ENCODE measurements at regions not wholly inside any gene's neighbourhood (a gene's known extent, or its start where the extent isn't known, plus 50 kb on each side); places are given as distances from the start of the nearest gene placed in this dataset.

GRCh38 chr9:104412238-104412637, 91.8 kb upstream of the OR13F1 start:
- intact Hi-C loops (cut with micrococcal nuclease), result no loop called here
- no peak for DNase-seq
- CTCF ChIA-PET, result no interaction called here

GRCh38 chr9:104416470-104416869, 87.6 kb upstream of the OR13F1 start:
- H3K4me3 Mint-ChIP-seq, result no peak overlapping the region
- no peak overlapping the region for H3K27ac Mint-ChIP-seq
- H3K27me3 Mint-ChIP-seq, result no peaks in the 10 kb centered on the region
- DNase-seq, result no peak
- no peak for ATAC-seq (ENCODE audit: low read depth)
- TF ChIP-seq, protein P1, sequence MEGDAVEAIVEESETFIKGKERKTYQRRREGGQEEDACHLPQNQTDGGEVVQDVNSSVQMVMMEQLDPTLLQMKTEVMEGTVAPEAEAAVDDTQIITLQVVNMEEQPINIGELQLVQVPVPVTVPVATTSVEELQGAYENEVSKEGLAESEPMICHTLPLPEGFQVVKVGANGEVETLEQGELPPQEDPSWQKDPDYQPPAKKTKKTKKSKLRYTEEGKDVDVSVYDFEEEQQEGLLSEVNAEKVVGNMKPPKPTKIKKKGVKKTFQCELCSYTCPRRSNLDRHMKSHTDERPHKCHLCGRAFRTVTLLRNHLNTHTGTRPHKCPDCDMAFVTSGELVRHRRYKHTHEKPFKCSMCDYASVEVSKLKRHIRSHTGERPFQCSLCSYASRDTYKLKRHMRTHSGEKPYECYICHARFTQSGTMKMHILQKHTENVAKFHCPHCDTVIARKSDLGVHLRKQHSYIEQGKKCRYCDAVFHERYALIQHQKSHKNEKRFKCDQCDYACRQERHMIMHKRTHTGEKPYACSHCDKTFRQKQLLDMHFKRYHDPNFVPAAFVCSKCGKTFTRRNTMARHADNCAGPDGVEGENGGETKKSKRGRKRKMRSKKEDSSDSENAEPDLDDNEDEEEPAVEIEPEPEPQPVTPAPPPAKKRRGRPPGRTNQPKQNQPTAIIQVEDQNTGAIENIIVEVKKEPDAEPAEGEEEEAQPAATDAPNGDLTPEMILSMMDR (IDR thresholded peaks at IDR 0.05), result no peak
- H3K36me3 Mint-ChIP-seq (ENCODE audit: low read depth), result no peaks in the 10 kb centered on the region
- ChIA-PET POLR2A (no interaction called here), CTCF (no interaction called here)
- intact Hi-C loops (cut with micrococcal nuclease), result no loop called here
- H3K4me1 Mint-ChIP-seq, result no peaks in the 10 kb centered on the region
- H3K9me3 Mint-ChIP-seq, result peaks cover 4% of the 10 kb centered on the region

More at GRCh38 chr9:104412238-104412637, 91.8 kb upstream of the OR13F1 start:
- H3K4me1 Mint-ChIP-seq, result no peaks in the 10 kb centered on the region
- TF ChIP-seq, protein P1 (IDR thresholded peaks at IDR 0.05), result no peak
- H3K36me3 Mint-ChIP-seq (ENCODE audit: low read depth), result no peaks in the 10 kb centered on the region
- H3K27ac Mint-ChIP-seq, result no peak overlapping the region
- no peak for ATAC-seq (ENCODE audit: low read depth)
- H3K4me3 Mint-ChIP-seq, result no peak overlapping the region
- POLR2A ChIA-PET, result no interaction called here
- peaks cover 7% of the 10 kb centered on the region for H3K9me3 Mint-ChIP-seq
- no peaks in the 10 kb centered on the region for H3K27me3 Mint-ChIP-seq

DNA sequence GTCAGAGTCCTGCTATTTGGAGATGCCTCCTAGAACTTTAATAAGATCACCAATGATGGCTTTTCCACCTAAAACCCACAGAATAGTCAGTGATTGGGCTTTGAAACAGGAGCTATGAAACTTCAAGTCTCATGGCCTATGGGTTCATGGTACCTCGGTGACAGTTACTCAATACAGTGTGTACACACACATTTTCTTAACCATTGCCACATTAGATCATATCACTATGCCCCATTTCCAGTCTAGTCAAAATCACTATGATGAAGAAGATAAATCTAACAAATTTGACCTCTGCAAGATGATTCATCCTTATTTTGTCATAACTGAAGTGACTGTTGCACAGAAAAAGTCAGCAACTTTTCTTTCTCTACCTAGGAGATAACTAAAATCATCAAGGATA, 86.8 kb upstream of the OR13F1 start:
- CTCF ChIA-PET, result no interaction called here
- no peak overlapping the region for H3K27ac Mint-ChIP-seq
- POLR2A ChIA-PET, result no interaction called here
- no peaks in the 10 kb centered on the region for H3K36me3 Mint-ChIP-seq (ENCODE audit: low read depth)
- intact Hi-C loops (cut with micrococcal nuclease), result no loop called here
- DNase-seq (no peak), ATAC-seq (ENCODE audit: low read depth) (no peak)
- H3K4me3 Mint-ChIP-seq, result no peak overlapping the region
- H3K27me3 Mint-ChIP-seq, result no peaks in the 10 kb centered on the region
- H3K9me3 Mint-ChIP-seq, result peaks cover 4% of the 10 kb centered on the region
- H3K4me1 Mint-ChIP-seq, result no peaks in the 10 kb centered on the region
- TF ChIP-seq, protein P1 (IDR thresholded peaks at IDR 0.05), result no peak

GRCh38 chr9:104429031-104429546, 75.0 kb upstream of the OR13F1 start:
- peaks cover 9% of the 10 kb centered on the region for H3K9me3 Mint-ChIP-seq
- TF ChIP-seq, protein P1 (IDR thresholded peaks at IDR 0.05), result no peak
- H3K4me3 Mint-ChIP-seq, result no peak overlapping the region
- CTCF ChIA-PET, result no interaction called here
- H3K27ac Mint-ChIP-seq, result no peak overlapping the region
- DNase-seq, result no peak
- no peak for ATAC-seq (ENCODE audit: low read depth)
- no peaks in the 10 kb centered on the region for H3K27me3 Mint-ChIP-seq
- intact Hi-C loops (cut with micrococcal nuclease), result no loop called here
- no peaks in the 10 kb centered on the region for H3K36me3 Mint-ChIP-seq (ENCODE audit: low read depth)
- no peaks in the 10 kb centered on the region for H3K4me1 Mint-ChIP-seq
- POLR2A ChIA-PET, result no interaction called here

GRCh38 chr9:104435059-104435458, 69.0 kb upstream of the OR13F1 start:
- ChIA-PET POLR2A (no interaction called here), CTCF (no interaction called here)
- DNase-seq (no peak), ATAC-seq (ENCODE audit: low read depth) (no peak)
- H3K9me3 Mint-ChIP-seq, result peaks cover 13% of the 10 kb centered on the region
- no peaks in the 10 kb centered on the region for H3K4me1 Mint-ChIP-seq
- TF ChIP-seq, protein P1 (IDR thresholded peaks at IDR 0.05), result no peak
- no peak overlapping the region for H3K4me3 Mint-ChIP-seq
- H3K36me3 Mint-ChIP-seq (ENCODE audit: low read depth), result no peaks in the 10 kb centered on the region
- H3K27me3 Mint-ChIP-seq, result no peaks in the 10 kb centered on the region
- intact Hi-C loops (cut with micrococcal nuclease), result no loop called here
- no peak overlapping the region for H3K27ac Mint-ChIP-seq
